Erythroblast (primary cell): ENCODE measurements at regions not wholly inside any gene's neighbourhood (a gene's known extent, or its start where the extent isn't known, plus 50 kb on each side); places are given as distances from the start of the nearest gene placed in this dataset.

Experiments used
- GATA1 ChIP-seq: IDR thresholded peaks from 2 replicates; pipeline ENCODE4 v1.6.1; 2011; ENCODE audit warnings: low read depth, mild to moderate bottlenecking, control low read depth, low read length, moderate library complexity
- POLR2A ChIP-seq: IDR thresholded peaks from 2 replicates; pipeline ENCODE4 v1.6.1; 2011; ENCODE audit warnings: mild to moderate bottlenecking, low read length

GRCh38 chr11:27187848-27188621 lies 147.4 kb downstream of the BBOX1 start:
- TF ChIP-seq POLR2A = no peak
- no peak for TF ChIP-seq GATA1
